Caco-2 (cell line): ENCODE measurements at regions not wholly inside any gene's neighbourhood (a gene's known extent, or its start where the extent isn't known, plus 50 kb on each side); places are given as distances from the start of the nearest gene placed in this dataset.
"Not testable (repeated sequence)": the region's sequence is repeated elsewhere in the genome, so short reads cannot be mapped to it uniquely, and the experiment has no call there.

Experiments used
- BruUV-seq: library from RNA; stranded (reverse); fragments of 400-500 nt; replicated peaks from 2 replicates; lab custom pipeline; 2021; lab: Mats Ljungman, UMichigan
- CTCF ChIA-PET: fragments of 300-600 bp; sonication (Branson Sonifier 250); formaldehyde crosslinking; loops from one replicate; lab custom pipeline; 2022; ENCODE audit warnings: antibody characterized with exemption; lab: Charles Lee
- POLR2A ChIA-PET: fragments of 300-600 bp; sonication (Branson Sonifier 250); formaldehyde crosslinking; loops from one replicate; lab custom pipeline; 2022; ENCODE audit warnings: antibody characterized with exemption; lab: Charles Lee
- DNase-seq, 2 experiments: peaks; one replicate each; pipeline versions ENCODE4 v3.0.0 to v3.0.0-alpha.2; 2020 to 2022
- H3K27me3 ChIP-seq: replicated peaks from 2 replicates; pipeline ENCODE4 v1.6.0; 2011; ENCODE audit warnings: low read length; ENCODE audit not compliant: control insufficient read depth, insufficient read depth
- H3K36me3 ChIP-seq: 2 replicates; pipeline ENCODE4 v1.5.1; 2011; ENCODE audit warnings: low read length; ENCODE audit not compliant: control insufficient read depth, insufficient read depth
- H3K4me1 ChIP-seq: fragments of 250-450 bp; sonication (Bioruptor Pico); 2 replicates; pipeline ENCODE4 v1.5.1; 2020; ENCODE audit warnings: mild to moderate bottlenecking
- H3K4me3 ChIP-seq: 2 replicates; pipeline ENCODE4 v1.5.1; 2011; ENCODE audit warnings: low read depth, mild to moderate bottlenecking, control low read depth, low read length
- H3K9me3 ChIP-seq: fragments of 250-450 bp; sonication (Bioruptor Pico); 2 replicates; pipeline ENCODE4 v1.5.1; 2020; ENCODE audit warnings: mild to moderate bottlenecking, moderate library complexity
- H3K27ac Mint-ChIP-seq: one replicate; pipeline ENCODE4 v1.8.0; 2022; ENCODE audit warnings: mixed read lengths; ENCODE audit not compliant: unreplicated experiment
- H3K27me3 Mint-ChIP-seq: one replicate; pipeline ENCODE4 v1.8.0; 2022; ENCODE audit warnings: mixed read lengths; ENCODE audit not compliant: insufficient read depth, unreplicated experiment
- H3K36me3 Mint-ChIP-seq: one replicate; pipeline ENCODE4 v1.8.0; 2022; ENCODE audit warnings: mild to moderate bottlenecking, mixed read lengths; ENCODE audit not compliant: insufficient read depth, unreplicated experiment
- H3K4me1 Mint-ChIP-seq: one replicate; pipeline ENCODE4 v1.8.0; 2022; ENCODE audit warnings: low read depth, mixed read lengths; ENCODE audit not compliant: unreplicated experiment
- H3K4me3 Mint-ChIP-seq: one replicate; pipeline ENCODE4 v1.8.0; 2022; ENCODE audit warnings: mild to moderate bottlenecking, moderate library complexity, mixed read lengths; ENCODE audit not compliant: unreplicated experiment
- H3K9me3 Mint-ChIP-seq: one replicate; pipeline ENCODE4 v1.8.0; 2022; ENCODE audit warnings: mixed read lengths; ENCODE audit not compliant: unreplicated experiment
- CTCF ChIP-seq, 2 experiments: fragments of 200-600 bp in 1 of 2; IDR thresholded peaks; 1 replicate in 1 of 2; 2 replicates in 1 of 2; pipeline versions ENCODE4 v1.5.1 to v1.8.0; 2011 to 2022; ENCODE audit warnings: antibody characterized with exemption in 1 of 2, control low read depth in 1 of 2, inconsistent platforms in 1 of 2, low read depth in 1 of 2, low read length in 1 of 2, mild to moderate bottlenecking in 1 of 2, moderate library complexity in 1 of 2; ENCODE audit not compliant: insufficient read depth in 1 of 2, severe bottlenecking in 1 of 2, unreplicated experiment in 1 of 2
- intact Hi-C: fragments of 100-400 bp; cut with micrococcal nuclease; formaldehyde crosslinking; loops from one replicate; pipeline ENCODE4 v1.10.0; 2022; ENCODE audit not compliant: unreplicated experiment

GRCh38 chr19:28614634-28615545 is 598.1 kb downstream of the UQCRFS1 start:
- H3K4me1 ChIP-seq, result no peaks in the 10 kb centered on the region
- DNase-seq, result no peak
- no peaks in the 10 kb centered on the region for H3K27me3 Mint-ChIP-seq
- H3K4me3 ChIP-seq, result no peak overlapping the region
- TF ChIP-seq CTCF (IDR thresholded peaks at IDR 0.05; ENCODE audit: insufficient read depth in 1 of 2, low read depth in 1 of 2, low read length in 1 of 2, severe bottlenecking in 1 of 2, unreplicated experiment in 1 of 2), result no peak
- POLR2A ChIA-PET, result no interaction called here
- H3K9me3 Mint-ChIP-seq, result peaks cover 34% of the 10 kb centered on the region
- intact Hi-C loops, result no loop called here
- no peaks in the 10 kb centered on the region for H3K4me1 Mint-ChIP-seq
- no peaks in the 10 kb centered on the region for H3K27me3 ChIP-seq
- CTCF ChIA-PET, result no interaction called here
- no peaks in the 10 kb centered on the region for H3K36me3 ChIP-seq
- H3K9me3 ChIP-seq, result peaks cover 9% of the 10 kb centered on the region; the same call in 1 of the 2 replicates
- H3K36me3 Mint-ChIP-seq, result no peaks in the 10 kb centered on the region
- BruUV-seq, result no TSS peak
- H3K4me3 Mint-ChIP-seq, result no peak overlapping the region
- H3K27ac Mint-ChIP-seq, result no peak overlapping the region

- H3K4me3 Mint-ChIP-seq, result no peak overlapping the region
- no peaks in the 10 kb centered on the region for H3K4me1 Mint-ChIP-seq
- Histone ChIP-seq H3K4me3 (no peak overlapping the region), H3K9me3 (peaks cover 9% of the 10 kb centered on the region; the same call in 1 of the 2 replicates), H3K4me1 (no peaks in the 10 kb centered on the region), H3K36me3 (no peaks in the 10 kb centered on the region), H3K27me3 (no peaks in the 10 kb centered on the region)
- no peak overlapping the region for H3K27ac Mint-ChIP-seq
- ChIA-PET POLR2A (no interaction called here), CTCF (no interaction called here)
- no peaks in the 10 kb centered on the region for H3K36me3 Mint-ChIP-seq
- H3K27me3 Mint-ChIP-seq, result no peaks in the 10 kb centered on the region
- intact Hi-C loops, result no loop called here
- no TSS peak for BruUV-seq
- peaks cover 25% of the 10 kb centered on the region for H3K9me3 Mint-ChIP-seq
- no peak for TF ChIP-seq CTCF (IDR thresholded peaks at IDR 0.05; ENCODE audit: insufficient read depth in 1 of 2, low read depth in 1 of 2, low read length in 1 of 2, severe bottlenecking in 1 of 2, unreplicated experiment in 1 of 2)
- DNase-seq, result no peak
These were observed 600.6 kb downstream of the UQCRFS1 start for GRCh38 chr19:28612275-28612769.

- H3K27me3 ChIP-seq, H3K4me3 Mint-ChIP-seq, intact Hi-C loops, H3K27me3 Mint-ChIP-seq, POLR2A ChIA-PET, H3K36me3 ChIP-seq, H3K9me3 ChIP-seq, H3K27ac Mint-ChIP-seq, DNase-seq, H3K4me1 Mint-ChIP-seq, BruUV-seq, H3K36me3 Mint-ChIP-seq, H3K4me3 ChIP-seq, H3K4me1 ChIP-seq, CTCF ChIA-PET: not testable (repeated sequence)
- H3K9me3 Mint-ChIP-seq, result peaks cover 26% of the 10 kb centered on the region
These were observed 601.6 kb downstream of the UQCRFS1 start for GRCh38 chr19:28611227-28611914.
